HL-60 (cell line): ENCODE measurements at regions not wholly inside any gene's neighbourhood (a gene's known extent, or its start where the extent isn't known, plus 50 kb on each side); places are given as distances from the start of the nearest gene placed in this dataset.

Experiments
- DNase-seq, 2 experiments: peaks; one replicate each; pipeline ENCODE4 v3.0.0-alpha.2; 2010 to 2020; ENCODE audit warnings: low read depth in 1 of 2, low spot score in 1 of 2
- H3K27ac ChIP-seq: fragments of 250-450 bp; sonication (Bioruptor Pico); replicated peaks from 2 replicates; pipeline ENCODE4 v1.5.1; 2020; ENCODE audit warnings: mild to moderate bottlenecking, moderate library complexity
- H3K27me3 ChIP-seq: fragments of 250-450 bp; sonication (Bioruptor Pico); 2 replicates; pipeline ENCODE4 v1.5.1; 2021; ENCODE audit warnings: mild to moderate bottlenecking, moderate library complexity; ENCODE audit not compliant: insufficient read depth, poor library complexity, severe bottlenecking
- H3K4me3 ChIP-seq: replicated peaks from 2 replicates; pipeline ENCODE4 v1.5.1; 2011; ENCODE audit warnings: mild to moderate bottlenecking, control low read depth, low read length; ENCODE audit not compliant: insufficient read depth
- CTCF ChIP-seq: IDR thresholded peaks from one replicate; pipeline ENCODE4 v1.5.1; 2011; ENCODE audit warnings: low read length, control low read depth, inconsistent platforms; ENCODE audit not compliant: insufficient read depth
- GABPA ChIP-seq: IDR thresholded peaks from 2 replicates; pipeline ENCODE4 v1.6.1; 2012; ENCODE audit warnings: low read depth
- POLR2AphosphoS5 ChIP-seq: IDR thresholded peaks from 2 replicates; pipeline ENCODE4 v1.6.1; 2012; ENCODE audit warnings: low read depth
- REST ChIP-seq: IDR thresholded peaks from 2 replicates; pipeline ENCODE4 v1.6.1; 2012; ENCODE audit warnings: low read depth; ENCODE audit not compliant: insufficient replicate concordance
- SPI1 ChIP-seq: IDR thresholded peaks from 2 replicates; pipeline ENCODE4 v1.6.1; 2012; ENCODE audit warnings: low read depth, mild to moderate bottlenecking, borderline replicate concordance

- DNase-seq: no peak
Observed at GRCh38 chr1:244937099-244937498, 72.8 kb upstream of the HNRNPU start.

GRCh38 chr1:244920911-244921761, 56.8 kb upstream of the HNRNPU start:
- DNase-seq: peak; percentile 88 to 95
- Histone ChIP-seq H3K27me3 (no peaks in the 10 kb centered on the region), H3K4me3 (no peak overlapping the region), H3K27ac (peak overlapping the region; percentile 81)
- TF ChIP-seq CTCF (no peak), SPI1 (peak; percentile 86), POLR2AphosphoS5 (peak; percentile 85)

More at GRCh38 chr1:244937099-244937498, 72.8 kb upstream of the HNRNPU start:
- Histone ChIP-seq H3K27me3 (no peaks in the 10 kb centered on the region), H3K27ac (no peak overlapping the region), H3K4me3 (no peak overlapping the region)
- TF ChIP-seq POLR2AphosphoS5 (no peak), REST (no peak), SPI1 (no peak), CTCF (no peak), GABPA (no peak)

- TF ChIP-seq GABPA: no peak
- no peak for TF ChIP-seq CTCF
- no peak for TF ChIP-seq SPI1
- TF ChIP-seq POLR2AphosphoS5: no peak
- no peak for TF ChIP-seq REST
- Histone ChIP-seq H3K27me3 (no peaks in the 10 kb centered on the region), H3K27ac (peak overlapping the region; percentile 81), H3K4me3 (peak overlapping the region; percentile 38)
- no peak for DNase-seq
Observed at GRCh38 chr1:244919320-244920282, 55.3 kb upstream of the HNRNPU start.
